GM23338 (cell line): ENCODE measurements at regions not wholly inside any gene's neighbourhood (a gene's known extent, or its start where the extent isn't known, plus 50 kb on each side); places are given as distances from the start of the nearest gene placed in this dataset.

Experiments used
- ATAC-seq: fragments of 200-7000 bp; cut with Tn5 transposase; 3 replicates; pipeline ENCODE4 v1.9.1; 2020
- DNase-seq: peaks from one replicate; pipeline ENCODE4 v3.0.0-alpha.2; 2015; ENCODE audit warnings: low spot score
- H2AFZ ChIP-seq: fragments of 200-600 bp; sonication (generic); 2 replicates; pipeline ENCODE4 v1.8.0; 2016; ENCODE audit warnings: antibody characterized with exemption, mild to moderate bottlenecking, moderate library complexity
- H3F3A ChIP-seq: fragments of 200-600 bp; sonication (generic); replicated peaks from 2 replicates; pipeline ENCODE4 v1.8.0; 2017; ENCODE audit warnings: antibody characterized with exemption, mixed run types, low read depth
- H3K27ac ChIP-seq: fragments of 200-600 bp; sonication (generic); 2 replicates; pipeline ENCODE4 v1.6.1; 2016; ENCODE audit warnings: low read depth
- H3K27me3 ChIP-seq: fragments of 200-600 bp; sonication (generic); 2 replicates; pipeline ENCODE4 v1.8.0; 2016; ENCODE audit warnings: mild to moderate bottlenecking, mixed run types, moderate library complexity; ENCODE audit not compliant: insufficient read depth
- H3K36me3 ChIP-seq: fragments of 200-600 bp; sonication (generic); 2 replicates; pipeline ENCODE4 v1.8.0; 2016; ENCODE audit warnings: mild to moderate bottlenecking; ENCODE audit not compliant: insufficient read depth
- H3K4me1 ChIP-seq: fragments of 200-600 bp; sonication (generic); 2 replicates; pipeline ENCODE4 v1.8.0; 2016; ENCODE audit warnings: mild to moderate bottlenecking, moderate library complexity; ENCODE audit not compliant: insufficient read depth
- H3K4me2 ChIP-seq: fragments of 200-600 bp; sonication (generic); 2 replicates; pipeline ENCODE4 v1.7.1; 2017; ENCODE audit warnings: mixed run types
- H3K4me3 ChIP-seq: fragments of 200-600 bp; sonication (generic); 2 replicates; pipeline ENCODE4 v1.6.1; 2016; ENCODE audit warnings: mixed run types
- H3K79me2 ChIP-seq: fragments of 200-600 bp; sonication (generic); replicated peaks from 2 replicates; pipeline ENCODE4 v1.8.0; 2017; ENCODE audit warnings: mild to moderate bottlenecking; ENCODE audit not compliant: insufficient read depth
- H3K9me2 ChIP-seq: fragments of 200-600 bp; sonication (generic); 2 replicates; pipeline ENCODE4 v1.8.0; 2017; ENCODE audit not compliant: insufficient read depth
- H4K20me1 ChIP-seq: fragments of 200-600 bp; sonication (generic); replicated peaks from 2 replicates; pipeline ENCODE4 v1.8.0; 2017; ENCODE audit warnings: mild to moderate bottlenecking; ENCODE audit not compliant: insufficient read depth
- H3K27ac Mint-ChIP-seq: 2 replicates; pipeline ENCODE4 v1.8.0; 2020; ENCODE audit warnings: inconsistent platforms, mild to moderate bottlenecking, moderate library complexity, mixed read lengths
- H3K27me3 Mint-ChIP-seq: 3 replicates; pipeline ENCODE4 v1.8.0; 2022; ENCODE audit warnings: low read depth, mild to moderate bottlenecking, moderate library complexity, mixed read lengths, inconsistent platforms; ENCODE audit not compliant: insufficient read depth, poor library complexity
- H3K36me3 Mint-ChIP-seq: 3 replicates; pipeline ENCODE4 v1.8.0; 2021; ENCODE audit warnings: low read depth, mild to moderate bottlenecking, inconsistent platforms, moderate library complexity, mixed read lengths
- H3K4me1 Mint-ChIP-seq: 3 replicates; pipeline ENCODE4 v1.8.0; 2020; ENCODE audit warnings: mild to moderate bottlenecking, inconsistent platforms, mixed read lengths
- H3K4me3 Mint-ChIP-seq: 3 replicates; pipeline ENCODE4 v1.8.0; 2021; ENCODE audit warnings: moderate library complexity, mild to moderate bottlenecking, inconsistent platforms, mixed read lengths
- H3K9me3 Mint-ChIP-seq: 3 replicates; pipeline ENCODE4 v1.8.0; 2020; ENCODE audit warnings: moderate library complexity, mild to moderate bottlenecking, inconsistent platforms, mixed read lengths
- CREB1 ChIP-seq: fragments of 250-450 bp; sonication (Bioruptor Pico); IDR thresholded peaks from 2 replicates; pipeline ENCODE4 v1.5.0; 2020; ENCODE audit warnings: low read depth, mild to moderate bottlenecking, moderate library complexity
- EZH2 ChIP-seq: fragments of 200-600 bp; sonication (generic); IDR thresholded peaks from one replicate; pipeline ENCODE4 v1.8.0; 2017; ENCODE audit warnings: antibody characterized with exemption, mild to moderate bottlenecking, low read depth; ENCODE audit not compliant: unreplicated experiment
- EZH2phosphoT487 ChIP-seq: fragments of 200-600 bp; sonication (generic); IDR thresholded peaks from one replicate; pipeline ENCODE4 v1.8.1; 2018; ENCODE audit warnings: antibody characterized with exemption; ENCODE audit not compliant: unreplicated experiment
- JUNB ChIP-seq: IDR thresholded peaks from one replicate; pipeline ENCODE4 v1.6.1; 2016; ENCODE audit warnings: antibody characterized with exemption; ENCODE audit not compliant: unreplicated experiment
- NANOG ChIP-seq: IDR thresholded peaks from 2 replicates; pipeline ENCODE4 v1.6.1; 2016; ENCODE audit warnings: antibody characterized with exemption, borderline replicate concordance
- POLR2AphosphoS5 ChIP-seq: IDR thresholded peaks from 2 replicates; pipeline ENCODE4 v1.6.1; 2016; ENCODE audit warnings: antibody characterized with exemption, low read depth
- STAT1 ChIP-seq: IDR thresholded peaks from one replicate; pipeline ENCODE4 v1.6.1; 2016; ENCODE audit warnings: antibody characterized with exemption; ENCODE audit not compliant: unreplicated experiment
- ZNF114 ChIP-seq: fragments of 250-450 bp; sonication (Bioruptor Pico); IDR thresholded peaks from 2 replicates; pipeline ENCODE4 v1.5.0; 2020; ENCODE audit warnings: mild to moderate bottlenecking, moderate library complexity
- ZNF331 ChIP-seq: fragments of 250-450 bp; sonication (Bioruptor Pico); IDR thresholded peaks from 2 replicates; pipeline ENCODE4 v1.5.0; 2020; ENCODE audit warnings: low read depth, mild to moderate bottlenecking, moderate library complexity
- ZNF462 ChIP-seq: fragments of 250-450 bp; sonication (Bioruptor Pico); IDR thresholded peaks from 2 replicates; pipeline ENCODE4 v1.5.0; 2020; ENCODE audit warnings: mild to moderate bottlenecking, moderate library complexity
- TF ChIP-seq, protein P1 (sequence below), 2 experiments: fragments of 200-600 bp in 1 of 2; sonication (generic) in 1 of 2; conservative IDR thresholded peaks; 2 replicates each; pipeline versions ENCODE4 v1.5.1 to v1.6.1; 2016 to 2017; ENCODE audit warnings: antibody characterized with exemption in 2 of 2, low read depth in 2 of 2, mild to moderate bottlenecking in 2 of 2, moderate library complexity in 1 of 2
- TF ChIP-seq, protein P2 (sequence below): IDR thresholded peaks from 2 replicates; pipeline ENCODE4 v1.6.1; 2016; ENCODE audit warnings: antibody characterized with exemption

- no peaks in the 10 kb centered on the region for H3K79me2 ChIP-seq
- no peak overlapping the region for H3K4me2 ChIP-seq
- no peak overlapping the region for H3K4me3 ChIP-seq
- peaks cover 21% of the 10 kb centered on the region for H3K9me2 ChIP-seq
- H3F3A ChIP-seq, result no peaks in the 10 kb centered on the region
- H3K27me3 Mint-ChIP-seq, result peaks cover 2% of the 10 kb centered on the region
- no peaks in the 10 kb centered on the region for H3K27me3 ChIP-seq
- DNase-seq (no peak), ATAC-seq (no peak)
- no peaks in the 10 kb centered on the region for H3K4me1 Mint-ChIP-seq
- no peak overlapping the region for H3K4me3 Mint-ChIP-seq
- no peaks in the 10 kb centered on the region for H3K4me1 ChIP-seq
- no peaks in the 10 kb centered on the region for H4K20me1 ChIP-seq
- H3K36me3 ChIP-seq, result no peaks in the 10 kb centered on the region
- H2AFZ ChIP-seq, result no peak overlapping the region
- no peak overlapping the region for H3K27ac ChIP-seq
- TF ChIP-seq STAT1 (no peak), CREB1 (no peak)
- H3K36me3 Mint-ChIP-seq, result no peaks in the 10 kb centered on the region
- no peaks in the 10 kb centered on the region for H3K9me3 Mint-ChIP-seq
- no peak overlapping the region for H3K27ac Mint-ChIP-seq
Observed at GRCh38 chr1:221517961-221518360, 223.9 kb downstream of the DUSP10 start.

DNA sequence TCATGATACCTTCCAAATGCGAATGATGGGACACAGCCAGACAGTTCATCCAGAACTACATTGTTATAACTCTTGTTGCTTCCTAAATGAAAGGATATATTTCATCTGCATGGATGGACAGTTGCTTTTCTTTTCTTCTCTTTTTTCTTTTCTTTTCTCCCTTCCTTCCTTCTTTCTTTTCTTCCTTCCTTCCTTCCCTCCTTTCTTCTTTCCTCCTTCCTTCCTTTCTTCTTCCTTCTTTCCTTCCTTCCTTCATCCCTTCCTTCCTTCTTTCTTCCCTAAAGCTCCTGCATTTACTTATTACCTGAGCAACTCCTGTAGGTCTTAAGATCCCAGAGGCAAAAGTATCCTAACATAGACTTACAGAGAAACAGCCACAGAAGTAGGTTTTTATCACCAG, 221.6 kb downstream of the DUSP10 start:
- H3K79me2 ChIP-seq, result no peaks in the 10 kb centered on the region
- no peak overlapping the region for H3K27ac ChIP-seq
- no peaks in the 10 kb centered on the region for H3K36me3 Mint-ChIP-seq
- TF ChIP-seq ZNF462 (CRISPR knock-in tag) (no peak), EZH2phosphoT487 (no peak), JUNB (no peak), EZH2 (no peak), CREB1 (no peak), POLR2AphosphoS5 (no peak), NANOG (no peak), ZNF331 (no peak), STAT1 (no peak), ZNF114 (CRISPR knock-in tag) (no peak)
- TF ChIP-seq, protein P1, sequence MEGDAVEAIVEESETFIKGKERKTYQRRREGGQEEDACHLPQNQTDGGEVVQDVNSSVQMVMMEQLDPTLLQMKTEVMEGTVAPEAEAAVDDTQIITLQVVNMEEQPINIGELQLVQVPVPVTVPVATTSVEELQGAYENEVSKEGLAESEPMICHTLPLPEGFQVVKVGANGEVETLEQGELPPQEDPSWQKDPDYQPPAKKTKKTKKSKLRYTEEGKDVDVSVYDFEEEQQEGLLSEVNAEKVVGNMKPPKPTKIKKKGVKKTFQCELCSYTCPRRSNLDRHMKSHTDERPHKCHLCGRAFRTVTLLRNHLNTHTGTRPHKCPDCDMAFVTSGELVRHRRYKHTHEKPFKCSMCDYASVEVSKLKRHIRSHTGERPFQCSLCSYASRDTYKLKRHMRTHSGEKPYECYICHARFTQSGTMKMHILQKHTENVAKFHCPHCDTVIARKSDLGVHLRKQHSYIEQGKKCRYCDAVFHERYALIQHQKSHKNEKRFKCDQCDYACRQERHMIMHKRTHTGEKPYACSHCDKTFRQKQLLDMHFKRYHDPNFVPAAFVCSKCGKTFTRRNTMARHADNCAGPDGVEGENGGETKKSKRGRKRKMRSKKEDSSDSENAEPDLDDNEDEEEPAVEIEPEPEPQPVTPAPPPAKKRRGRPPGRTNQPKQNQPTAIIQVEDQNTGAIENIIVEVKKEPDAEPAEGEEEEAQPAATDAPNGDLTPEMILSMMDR (conservative IDR thresholded peaks at IDR 0.05; ENCODE audit: low read depth in 2 of 2), result no peak
- TF ChIP-seq, protein P2, sequence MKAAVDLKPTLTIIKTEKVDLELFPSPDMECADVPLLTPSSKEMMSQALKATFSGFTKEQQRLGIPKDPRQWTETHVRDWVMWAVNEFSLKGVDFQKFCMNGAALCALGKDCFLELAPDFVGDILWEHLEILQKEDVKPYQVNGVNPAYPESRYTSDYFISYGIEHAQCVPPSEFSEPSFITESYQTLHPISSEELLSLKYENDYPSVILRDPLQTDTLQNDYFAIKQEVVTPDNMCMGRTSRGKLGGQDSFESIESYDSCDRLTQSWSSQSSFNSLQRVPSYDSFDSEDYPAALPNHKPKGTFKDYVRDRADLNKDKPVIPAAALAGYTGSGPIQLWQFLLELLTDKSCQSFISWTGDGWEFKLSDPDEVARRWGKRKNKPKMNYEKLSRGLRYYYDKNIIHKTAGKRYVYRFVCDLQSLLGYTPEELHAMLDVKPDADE, result no peak

More for the DNA sequence above, 221.6 kb downstream of the DUSP10 start:
- no peak overlapping the region for H2AFZ ChIP-seq
- no peaks in the 10 kb centered on the region for H4K20me1 ChIP-seq
- no peak overlapping the region for H3K4me3 ChIP-seq
- H3K4me1 ChIP-seq, result no peaks in the 10 kb centered on the region
- peaks cover 16% of the 10 kb centered on the region for H3K9me2 ChIP-seq
- no peaks in the 10 kb centered on the region for H3F3A ChIP-seq
- Mint-ChIP-seq H3K27ac (no peak overlapping the region), H3K9me3 (no peaks in the 10 kb centered on the region), H3K27me3 (peaks cover 2% of the 10 kb centered on the region), H3K4me1 (no peaks in the 10 kb centered on the region), H3K4me3 (no peak overlapping the region)
- DNase-seq (no peak), ATAC-seq (no peak)
- H3K36me3 ChIP-seq, result no peaks in the 10 kb centered on the region
- H3K4me2 ChIP-seq, result no peak overlapping the region
- no peaks in the 10 kb centered on the region for H3K27me3 ChIP-seq
